DMS 273 (cell line): ENCODE measurements at regions not wholly inside any gene's neighbourhood (a gene's known extent, or its start where the extent isn't known, plus 50 kb on each side); places are given as distances from the start of the nearest gene placed in this dataset.

Source experiments
- DNase-seq: peaks from one replicate; lab custom pipeline; 2025; ENCODE audit not compliant: unreplicated experiment; lab: John Stamatoyannopoulos, UW

DNA sequence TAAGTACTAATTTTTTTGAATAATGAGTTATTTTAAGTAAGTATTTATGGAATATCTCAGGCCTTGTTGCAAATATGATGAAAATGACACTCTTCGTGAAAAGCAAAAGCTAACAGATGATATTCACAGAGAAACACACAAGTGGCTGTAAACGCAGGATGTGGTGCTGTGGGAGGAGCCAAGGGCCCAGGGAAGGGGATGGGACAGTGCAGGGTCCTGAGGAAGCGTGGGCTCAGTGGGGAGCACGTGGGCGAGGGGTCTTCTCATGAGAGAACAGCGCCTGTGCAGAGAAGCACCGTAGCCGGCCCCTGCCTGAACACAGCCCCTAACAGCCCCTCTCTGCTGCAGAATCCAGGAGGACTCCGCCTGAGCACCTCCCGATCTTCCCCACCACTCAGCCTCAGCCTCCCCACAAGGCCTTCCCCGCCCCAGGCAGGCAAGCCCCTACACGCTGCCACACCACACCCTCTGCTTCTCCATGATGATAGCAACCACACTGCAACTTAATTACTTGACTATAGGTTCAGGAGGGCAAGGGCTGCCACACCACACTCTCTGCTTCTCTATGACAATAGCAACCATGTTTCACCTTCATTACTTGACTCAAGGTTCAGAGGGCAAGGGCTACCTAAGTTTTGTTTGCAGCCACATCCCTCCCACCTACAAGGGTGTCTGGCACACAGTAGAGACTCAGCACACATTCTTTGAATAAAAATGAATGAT is 152.6 kb upstream of the RNF32 start:
- no peak for DNase-seq

DNA sequence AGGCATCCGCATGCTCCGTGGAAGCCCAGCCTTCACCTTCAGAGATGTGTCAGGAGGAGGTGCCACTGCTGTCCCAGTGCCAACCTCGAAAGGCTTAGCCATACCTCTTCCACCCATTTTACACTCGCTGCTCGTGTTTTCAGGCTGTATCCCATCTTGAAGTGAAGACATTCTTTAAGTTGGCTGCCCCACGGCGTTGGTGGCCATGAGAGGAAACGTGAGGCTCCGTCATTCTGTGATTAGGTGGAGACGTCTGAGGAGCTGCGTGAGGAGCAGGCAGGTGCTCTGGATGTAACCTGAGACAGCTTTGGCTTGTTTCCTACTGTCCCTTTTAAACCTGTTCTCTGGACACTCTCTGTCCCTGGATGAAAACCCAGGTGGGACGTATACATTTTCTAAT is 159.9 kb upstream of the RNF32 start:
- DNase-seq: no peak

DNA sequence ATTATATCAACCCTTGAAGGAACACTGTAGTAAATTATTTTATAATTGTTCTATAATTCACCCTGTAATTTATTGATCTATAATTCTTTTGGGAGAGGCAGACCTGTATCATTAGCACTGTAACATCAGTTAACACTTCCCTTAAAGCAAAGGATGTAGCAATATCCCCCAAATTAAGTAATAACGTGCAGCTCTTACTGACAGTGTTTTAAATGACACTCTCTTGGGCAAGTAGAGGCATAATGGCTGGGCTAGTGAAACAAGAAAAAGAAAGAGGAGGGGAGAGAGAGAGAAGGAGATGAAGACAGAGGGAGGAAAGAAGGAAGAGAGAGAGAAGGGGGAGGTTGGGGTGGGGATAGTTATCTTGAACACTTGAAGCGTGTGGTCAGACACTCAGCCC is 161.0 kb upstream of the RNF32 start:
- DNase-seq: no peak

DNA sequence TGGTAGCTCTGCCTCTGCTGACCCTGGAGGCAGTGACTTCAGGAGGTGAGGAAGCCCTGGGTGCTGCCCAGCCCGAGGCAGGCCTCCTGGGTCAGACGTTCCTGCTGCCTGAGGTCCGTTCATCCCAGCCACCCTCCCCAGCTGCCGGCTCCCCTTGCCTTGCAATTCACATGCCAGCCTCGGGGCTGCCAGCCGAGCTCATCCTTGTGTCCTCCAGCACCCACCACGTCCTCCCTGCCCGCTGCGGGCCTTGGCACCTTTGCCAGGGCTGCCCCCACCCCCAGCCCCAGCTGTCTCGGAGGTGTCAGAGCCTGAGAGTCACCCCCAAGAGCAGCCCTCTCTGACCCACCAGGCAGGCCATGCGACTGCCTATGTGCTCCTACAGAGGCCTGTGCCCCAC is 162.1 kb upstream of the RNF32 start:
- no peak for DNase-seq

DNA sequence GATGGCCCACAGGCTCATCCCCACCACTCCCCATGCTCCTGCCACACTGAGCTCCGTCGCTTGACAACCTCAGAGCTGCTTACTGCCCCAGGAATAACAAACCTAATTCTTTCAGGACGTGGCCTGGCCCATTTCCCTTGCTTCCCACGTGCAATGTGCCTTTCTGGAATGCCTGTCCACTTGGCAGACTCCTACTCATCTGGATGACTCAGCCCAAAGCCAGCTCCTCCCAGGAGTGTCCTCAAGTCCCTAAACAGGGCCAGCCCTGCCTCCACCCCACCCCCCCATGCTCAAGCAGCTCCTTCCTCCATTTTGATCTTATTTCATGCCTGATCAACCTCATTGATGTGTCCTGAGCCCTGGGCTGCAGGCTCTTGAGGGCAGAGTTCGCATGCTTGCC is 164.9 kb upstream of the RNF32 start:
- no peak for DNase-seq

DNA sequence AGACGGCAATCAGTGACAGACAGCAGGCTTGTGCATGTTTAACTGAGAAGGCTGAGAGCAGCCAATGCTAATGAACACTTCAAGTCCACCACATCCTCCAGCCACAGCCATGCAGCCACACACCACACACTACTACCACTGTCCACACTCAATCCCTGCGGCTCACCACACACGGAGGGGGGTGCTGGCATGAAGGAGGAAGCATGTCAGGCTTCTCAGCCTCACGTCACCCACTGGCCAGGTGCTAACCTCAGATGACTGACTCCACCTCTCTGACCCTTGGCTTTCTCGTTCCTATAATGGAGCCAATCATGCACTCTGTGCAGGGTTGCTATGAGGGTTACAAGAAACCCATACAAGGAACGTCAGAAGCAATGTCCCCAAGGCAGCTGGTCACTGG is 165.4 kb upstream of the RNF32 start:
- no peak for DNase-seq

DNA sequence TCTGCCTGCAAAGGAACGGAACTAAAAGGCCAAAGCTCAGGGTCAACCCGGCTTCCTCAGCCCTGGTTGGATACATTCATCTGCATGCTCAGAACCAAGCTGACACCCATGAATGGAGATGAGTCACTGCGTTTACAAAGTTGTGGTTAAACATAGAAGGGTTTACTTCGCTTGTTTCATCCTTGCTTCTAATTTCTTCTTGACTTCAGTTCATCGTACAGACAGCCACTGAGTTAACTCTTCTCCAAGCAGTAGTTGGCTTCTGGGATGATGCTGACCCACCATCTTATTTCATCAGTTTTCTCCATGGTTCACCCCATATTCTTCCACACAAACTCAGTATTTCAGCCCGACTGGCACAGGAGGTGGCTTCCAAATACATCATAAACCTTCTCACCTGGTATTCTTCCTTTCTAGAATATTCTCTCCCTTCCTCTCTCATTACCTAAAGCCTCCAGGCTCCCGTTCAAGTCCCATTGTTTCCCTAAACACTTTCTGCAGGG is 166.3 kb upstream of the RNF32 start:
- no peak for DNase-seq

DNA sequence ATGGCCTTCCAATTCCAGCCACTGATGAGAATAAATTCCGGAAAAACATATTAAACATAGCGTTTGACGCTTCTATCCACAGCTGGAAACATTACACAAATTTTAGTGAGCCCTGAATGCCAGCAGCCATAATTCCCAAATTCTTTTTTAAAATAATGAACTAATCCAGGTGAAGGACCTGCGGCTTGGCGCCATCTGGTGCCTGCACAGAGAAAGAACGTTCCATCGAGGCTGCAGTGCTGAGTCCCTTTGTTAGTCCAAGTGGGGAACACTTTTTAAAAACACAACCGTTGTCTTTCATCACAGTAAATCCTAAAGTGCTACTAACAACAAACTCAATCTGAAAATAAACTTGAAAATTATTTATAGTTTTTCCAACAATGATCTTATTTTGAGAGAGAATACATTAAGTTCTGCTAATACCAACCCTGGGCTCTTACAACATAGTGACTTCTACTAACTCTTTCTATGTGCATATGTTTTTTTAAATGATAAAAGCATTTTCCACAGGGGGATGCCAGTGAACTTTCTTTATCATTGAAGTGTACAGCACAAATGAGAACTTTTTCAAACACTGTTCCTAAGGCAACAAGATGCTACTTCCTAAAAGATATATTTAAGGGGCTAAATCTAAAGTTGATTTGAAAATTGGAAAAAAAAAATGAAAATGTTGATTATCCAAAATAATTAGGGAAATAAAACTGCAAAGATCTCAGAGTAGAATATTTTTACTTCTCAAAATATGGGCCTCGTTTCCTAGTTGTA is 166.9 kb upstream of the RNF32 start:
- peak; percentile 72 for DNase-seq

DNA sequence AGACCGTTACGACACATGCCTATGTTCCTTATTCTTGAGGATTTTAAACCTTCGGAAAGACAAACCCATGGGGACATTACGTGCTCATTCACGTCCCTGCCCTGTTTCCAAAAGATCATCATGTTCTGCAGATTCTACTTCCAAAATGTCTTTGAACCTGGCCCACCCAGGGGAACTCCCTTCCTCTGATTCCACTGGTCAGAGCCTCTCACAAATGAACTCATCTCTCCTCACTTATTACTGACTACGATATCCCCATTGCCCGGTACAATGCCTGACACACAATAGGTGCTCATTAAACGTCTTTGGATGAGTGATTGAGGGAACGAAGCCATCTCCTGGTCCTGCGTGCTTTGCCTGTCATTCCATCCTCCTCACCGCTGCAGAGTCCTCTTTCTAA is 168.3 kb upstream of the RNF32 start:
- DNase-seq: no peak

DNA sequence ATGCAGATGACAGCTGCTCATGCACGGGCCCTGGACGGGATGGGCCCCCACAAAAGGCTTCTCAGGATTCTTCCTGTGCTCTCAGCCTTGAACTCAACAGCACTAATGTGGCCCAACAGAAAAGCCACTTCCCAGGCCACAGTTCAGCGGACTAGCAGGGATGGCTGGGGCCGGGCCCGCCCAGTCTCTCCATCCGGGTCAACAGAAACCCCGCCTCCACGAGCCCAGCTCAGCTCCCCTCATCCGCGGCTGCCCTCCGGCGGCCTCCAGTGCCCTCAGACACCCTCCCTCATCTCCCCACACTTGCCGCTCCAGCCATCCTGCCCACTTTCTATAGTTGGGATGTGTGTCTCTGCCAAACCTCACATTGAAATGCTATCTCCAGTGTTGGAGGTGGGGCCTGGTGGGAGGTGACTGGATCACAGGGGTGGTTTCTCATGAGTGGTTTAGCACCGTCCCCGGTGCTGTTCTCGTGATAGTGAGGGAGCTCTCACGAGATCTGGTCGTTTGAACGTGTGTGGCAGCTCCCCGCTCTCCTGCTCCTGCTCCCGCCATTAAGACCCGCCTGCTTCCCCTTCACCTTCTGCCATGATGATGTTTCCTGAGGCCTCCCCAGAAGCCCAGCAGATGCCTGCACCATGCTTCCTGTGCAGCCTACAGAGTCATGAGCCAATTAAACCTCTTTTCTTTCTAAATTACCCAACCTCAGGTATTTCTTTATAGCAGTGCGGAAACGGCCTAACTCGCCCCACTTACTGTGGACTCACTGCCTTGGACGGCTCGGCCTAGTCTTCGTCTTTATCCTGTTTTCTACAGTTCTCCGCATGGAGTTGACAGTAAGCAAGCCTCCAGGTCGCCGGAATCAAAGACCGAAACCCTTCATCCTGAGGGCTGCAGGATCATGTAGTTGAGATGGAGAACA is 169.9 kb upstream of the RNF32 start:
- DNase-seq: no peak

DNA sequence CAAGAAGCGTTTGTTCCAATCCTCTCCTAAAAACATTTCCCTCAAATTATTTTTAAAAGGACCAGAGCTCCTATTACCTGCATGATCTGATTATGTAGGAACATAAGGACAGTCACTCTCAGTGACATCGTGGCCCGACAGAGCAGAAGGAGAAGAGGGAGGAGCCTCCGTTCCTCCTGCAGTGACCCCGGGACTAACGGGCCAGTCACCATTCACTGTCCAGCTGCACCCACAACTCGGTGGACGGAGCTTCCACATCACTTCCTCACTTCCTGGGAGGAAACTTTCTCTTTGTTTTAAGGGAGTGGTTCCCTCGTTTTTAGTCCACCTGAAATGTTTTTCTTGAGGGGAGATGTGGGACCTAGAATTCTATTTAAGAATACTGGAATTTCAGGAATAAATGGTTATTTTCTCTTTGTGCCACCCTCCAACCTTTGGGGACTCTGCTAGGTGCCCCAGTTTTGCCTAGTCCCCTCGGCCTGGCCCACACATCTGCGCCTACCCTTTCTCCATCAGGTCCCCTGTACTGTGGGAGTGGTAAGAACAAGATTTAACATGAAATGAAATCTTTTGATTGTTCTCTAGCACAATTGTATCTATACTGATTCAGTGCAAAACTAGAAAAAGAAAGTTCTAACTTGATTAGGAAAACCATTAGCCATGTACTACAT is 173.5 kb upstream of the RNF32 start:
- no peak for DNase-seq

DNA sequence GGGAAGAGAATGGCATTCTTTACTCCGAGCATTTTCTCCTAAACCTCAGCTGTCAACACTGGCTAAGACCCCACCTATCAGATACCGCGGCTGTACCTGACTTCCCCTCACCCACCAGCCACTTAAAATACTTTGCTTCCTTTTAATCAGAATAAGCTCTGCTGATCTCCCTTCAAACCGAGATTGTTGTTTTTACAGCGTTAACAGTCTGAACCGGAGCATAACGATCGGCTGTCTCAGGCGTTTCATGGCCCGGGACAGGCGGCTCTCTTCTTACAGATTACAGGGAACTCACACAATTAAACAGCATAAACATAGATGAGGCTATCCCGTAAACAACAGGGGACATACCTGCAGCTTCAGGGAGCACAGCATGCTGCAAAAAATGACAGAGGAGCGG is 174.3 kb upstream of the RNF32 start:
- DNase-seq: no peak

DNA sequence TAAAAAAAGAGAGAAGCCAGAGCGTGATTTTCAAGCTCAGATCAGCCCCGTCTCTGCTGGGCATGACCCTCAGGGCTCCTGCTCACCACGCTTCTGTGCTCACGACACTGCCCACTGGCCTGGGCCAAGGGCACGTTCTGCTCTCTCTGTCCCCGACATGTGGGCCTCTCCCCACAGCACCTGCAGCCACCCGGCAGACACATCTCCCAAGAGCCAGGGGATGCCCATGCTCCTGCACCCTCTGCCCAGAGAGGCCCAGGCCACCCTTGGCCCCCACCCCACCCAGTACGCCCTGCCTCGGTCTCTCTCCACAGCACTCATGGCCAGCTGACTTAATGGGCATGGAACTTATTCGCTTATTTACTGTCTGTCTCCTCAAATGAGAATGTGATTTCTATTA is 175.4 kb upstream of the RNF32 start:
- no peak for DNase-seq

DNA sequence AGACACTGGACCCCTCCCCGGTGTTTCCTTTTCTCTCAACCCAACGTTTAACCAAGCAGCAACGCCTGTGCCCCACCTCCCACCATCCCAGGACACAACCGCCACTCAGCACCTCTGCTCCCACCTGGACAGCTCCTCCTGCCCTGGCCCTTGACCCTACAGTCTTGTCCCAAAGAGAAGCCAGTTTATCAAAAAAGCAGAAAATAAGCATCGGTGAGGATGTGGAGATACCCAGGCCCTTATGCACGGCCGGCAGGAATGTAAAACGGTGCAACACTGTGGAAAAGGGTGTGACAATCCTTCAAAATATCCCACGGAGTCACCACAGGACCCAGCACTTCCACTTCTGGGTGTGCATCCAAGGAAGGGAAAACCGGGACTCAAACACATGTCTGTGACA is 176.2 kb upstream of the RNF32 start:
- DNase-seq: no peak

DNA sequence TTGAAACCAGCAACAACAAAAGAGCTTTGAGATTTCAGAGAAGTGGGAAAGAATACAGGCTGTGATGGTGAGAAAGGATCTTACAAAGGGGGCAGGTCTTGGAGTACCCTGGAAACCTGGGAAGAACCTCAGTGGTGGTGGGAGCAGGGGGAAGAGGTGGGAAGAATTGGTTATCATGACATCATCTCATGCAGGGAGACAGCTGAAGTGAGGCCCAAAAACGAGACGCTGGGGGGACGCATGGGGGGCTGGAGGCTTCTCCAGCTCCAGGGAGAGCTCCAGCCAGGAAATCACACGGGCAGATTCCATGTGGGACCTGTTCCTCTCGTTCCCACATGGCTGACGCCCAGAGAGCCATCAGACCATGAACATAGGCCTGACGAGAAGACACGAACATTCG is 177.3 kb upstream of the RNF32 start:
- no peak for DNase-seq

DNA sequence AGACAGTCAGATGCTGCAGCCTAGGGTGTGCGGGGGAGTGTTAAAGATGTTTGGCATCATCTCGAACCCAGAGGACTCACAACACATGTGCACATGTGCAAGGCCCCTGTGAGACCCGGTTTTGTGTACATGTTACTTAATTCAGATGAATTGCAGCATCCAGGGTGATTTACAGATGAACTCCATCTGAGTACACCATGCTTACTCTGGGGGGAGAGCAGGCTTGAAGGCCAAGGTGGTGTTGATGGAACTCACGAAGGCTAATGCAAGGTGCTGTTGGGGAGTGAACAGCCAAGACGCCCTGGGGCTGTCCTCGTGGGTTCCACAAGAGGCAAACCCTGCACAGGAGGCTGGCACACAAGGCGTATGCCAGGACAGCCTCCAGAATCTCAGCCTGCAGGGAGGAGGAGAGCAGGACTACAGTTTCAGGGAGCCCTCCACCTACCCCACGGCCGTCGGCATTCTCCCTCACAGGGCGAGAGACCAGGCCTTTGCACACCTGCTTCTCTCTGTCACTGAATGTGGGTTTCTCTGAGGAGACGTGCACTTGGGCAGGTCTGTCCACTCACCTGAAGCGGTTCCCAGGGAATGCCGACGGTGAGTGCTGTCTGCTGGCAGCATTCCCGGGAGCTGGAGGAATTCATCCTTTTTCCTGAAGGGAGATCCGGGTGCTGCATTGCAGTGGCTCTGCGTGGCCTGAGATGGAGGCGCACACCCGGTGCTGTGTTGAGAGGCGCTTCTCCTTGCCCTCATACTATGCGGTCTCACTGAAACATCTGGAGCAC is 178.5 kb upstream of the RNF32 start:
- no peak for DNase-seq

DNA sequence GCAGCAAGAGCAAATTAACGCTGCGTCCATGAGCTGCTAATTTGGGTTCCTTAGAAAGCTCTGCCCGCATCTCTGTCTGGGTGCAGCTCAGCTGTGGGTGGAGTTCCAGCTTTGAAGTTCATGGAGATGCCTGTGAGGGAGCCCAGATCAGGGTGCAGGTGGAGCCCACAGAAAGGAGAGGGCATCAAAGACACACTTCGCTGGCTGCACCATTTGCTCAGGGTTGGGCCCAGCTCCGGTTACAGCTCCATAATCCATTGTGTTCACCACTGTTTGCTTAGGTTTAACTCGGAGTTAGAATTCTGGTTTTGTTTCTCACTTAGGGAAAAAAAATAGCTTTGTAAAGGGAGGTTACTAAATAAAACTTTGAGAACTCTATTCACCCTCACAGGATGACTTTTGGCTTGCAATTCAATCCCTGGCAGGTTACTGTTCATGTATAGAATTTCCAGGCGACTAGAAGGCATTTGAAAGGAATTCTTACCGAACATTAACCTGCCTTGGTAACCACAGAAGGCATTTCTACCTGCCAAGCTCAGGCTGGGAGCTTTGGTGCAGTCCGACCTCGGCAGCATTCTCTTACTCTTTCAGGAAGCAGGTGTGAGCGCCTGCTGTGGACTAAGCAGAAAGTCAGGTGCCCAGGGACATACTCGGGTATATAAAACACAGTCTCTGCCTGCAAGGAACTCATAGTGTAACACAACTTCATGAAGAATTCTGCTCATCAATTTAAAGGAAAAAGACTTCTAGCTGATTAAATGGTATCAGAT is 179.5 kb upstream of the RNF32 start:
- DNase-seq: no peak

DNA sequence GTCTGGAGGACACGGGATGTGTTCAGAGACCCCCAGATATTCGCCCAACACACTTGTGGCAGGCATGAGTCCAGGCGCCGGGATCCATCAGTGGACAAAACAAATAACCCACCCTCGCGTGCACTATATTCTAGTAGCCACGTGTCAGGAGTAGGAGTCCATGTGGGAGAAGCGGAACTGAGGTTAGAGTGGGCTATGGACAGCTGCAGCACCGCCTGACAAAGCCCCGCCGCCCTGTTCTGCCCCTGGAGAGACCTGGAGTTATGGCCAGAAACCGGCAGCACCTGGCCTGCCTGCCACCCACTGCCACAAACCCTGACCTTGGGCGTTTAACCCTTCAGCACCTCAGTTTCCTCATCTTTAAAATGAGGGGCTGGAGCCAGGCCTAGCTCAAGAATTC is 181.0 kb upstream of the RNF32 start:
- DNase-seq: no peak

DNA sequence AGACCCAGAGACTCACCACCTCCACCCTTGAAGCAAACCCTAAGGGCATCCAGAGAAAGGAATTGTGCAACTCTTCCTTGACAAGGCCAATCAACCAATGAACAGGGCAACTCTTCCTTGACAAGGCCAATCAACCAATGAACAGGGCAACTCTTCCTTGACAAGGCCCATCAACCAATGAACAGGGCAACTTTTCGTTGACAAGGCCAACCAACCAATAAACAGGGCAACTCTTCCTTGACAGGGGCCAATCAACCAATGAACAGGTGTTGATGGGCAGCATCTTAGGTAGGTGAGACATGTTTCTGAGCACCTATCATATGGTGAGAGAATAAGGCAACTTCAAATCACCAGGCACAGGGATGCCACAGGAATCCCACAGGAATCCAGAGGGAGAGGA is 181.5 kb upstream of the RNF32 start:
- no peak for DNase-seq

DNA sequence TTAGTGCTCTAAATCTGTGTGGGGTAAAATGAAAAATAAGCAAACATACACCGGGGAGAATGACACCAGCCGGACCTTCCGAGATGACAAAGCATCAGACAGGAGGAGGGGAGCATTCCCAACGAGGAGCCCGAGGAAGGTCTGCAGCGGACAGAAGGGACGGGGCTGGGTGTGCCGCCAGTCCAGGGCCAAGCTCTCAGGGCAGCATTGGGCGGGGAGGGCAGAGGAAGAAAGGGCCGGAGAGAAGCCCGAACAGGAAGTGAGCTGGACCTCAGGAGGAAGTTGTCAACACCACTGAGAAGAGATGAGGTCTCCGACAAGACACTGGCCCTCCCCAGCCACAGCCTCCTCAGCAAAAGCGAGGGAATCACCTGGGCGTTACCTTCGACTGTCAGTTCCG is 182.6 kb upstream of the RNF32 start:
- no peak for DNase-seq
